ENCODE measurements at regions not wholly inside any gene's neighbourhood (a gene's known extent, or its start where the extent isn't known, plus 50 kb on each side); places are given as distances from the start of the nearest gene placed in this dataset.

GRCh38 chr2:204223046-204223445 is 286.5 kb downstream of the ICOS start:
- 86 to 93% methylated on average over 6 of the region's 6 CpGs for WGBS, 2 donors
- no peaks in the 10 kb centered on the region for H3K4me1 ChIP-seq
- H3K4me3 ChIP-seq, result no peak overlapping the region
- no peak overlapping the region for H3K27ac ChIP-seq
- H3K36me3 ChIP-seq, result no peaks in the 10 kb centered on the region
- DNase-seq (no peak), FAIRE-seq (no peak), ATAC-seq (no peak)
- intact Hi-C loops (cut with DNase I), result no loop called here
- H3K9me3 ChIP-seq, result no peaks in the 10 kb centered on the region
- TF ChIP-seq CTCF (IDR thresholded peaks at IDR 0.05), result no peak
- no peaks in the 10 kb centered on the region for H3K27me3 ChIP-seq

GRCh38 chr2:204223544-204223943 is 287.0 kb downstream of the ICOS start:
- Histone ChIP-seq H3K4me3 (no peak overlapping the region), H3K4me1 (no peaks in the 10 kb centered on the region), H3K9me3 (no peaks in the 10 kb centered on the region), H3K36me3 (no peaks in the 10 kb centered on the region), H3K27ac (no peak overlapping the region), H3K27me3 (no peaks in the 10 kb centered on the region)
- ATAC-seq, result no peak
- FAIRE-seq, result no peak
- intact Hi-C loops (cut with DNase I), result no loop called here
- WGBS, 2 donors, result 83 to 93% methylated on average over 9 of the region's 9 CpGs
- DNase-seq, result peak in 1 of 6 donors; percentile 52
- no peak for TF ChIP-seq CTCF (IDR thresholded peaks at IDR 0.05)

- FAIRE-seq (no peak), ATAC-seq (no peak), DNase-seq (no peak)
- H3K27me3 ChIP-seq, result peaks cover 0 to 4% (median 0%) of the 10 kb centered on the region in 4 donors
- no peaks in the 10 kb centered on the region for H3K9me3 ChIP-seq
- no peak for TF ChIP-seq CTCF (IDR thresholded peaks at IDR 0.05)
- intact Hi-C loops (cut with DNase I), result no loop called here
- no peak overlapping the region for H3K27ac ChIP-seq
- 37% methylated on average over 2 of the region's 2 CpGs for WGBS, 2 donors
- no peak overlapping the region for H3K4me3 ChIP-seq
- no peaks in the 10 kb centered on the region for H3K36me3 ChIP-seq
- H3K4me1 ChIP-seq, result no peaks in the 10 kb centered on the region
Measured at GRCh38 chr2:204225671-204226073, 289.1 kb downstream of the ICOS start.

- no peak overlapping the region for H3K4me3 ChIP-seq
- peaks cover 0 to 4% (median 0%) of the 10 kb centered on the region in 4 donors for H3K27me3 ChIP-seq
- no peaks in the 10 kb centered on the region for H3K9me3 ChIP-seq
- WGBS, 2 donors, result 30 to 31% methylated on average over 9 of the region's 9 CpGs
- FAIRE-seq (no peak), DNase-seq (no peak), ATAC-seq (peak in 2 of 4 donors; percentile 55 to 68)
- no peak overlapping the region for H3K27ac ChIP-seq
- no peak for TF ChIP-seq CTCF (IDR thresholded peaks at IDR 0.05)
- intact Hi-C loops (cut with DNase I), result no loop called here
- H3K4me1 ChIP-seq, result no peaks in the 10 kb centered on the region
- no peaks in the 10 kb centered on the region for H3K36me3 ChIP-seq
Measured at GRCh38 chr2:204226305-204226880, 289.8 kb downstream of the ICOS start.

GRCh38 chr2:204228169-204228886 is 291.8 kb downstream of the ICOS start:
- intact Hi-C loops (cut with DNase I), result no loop called here
- DNase-seq (no peak), ATAC-seq (no peak), FAIRE-seq (no peak)
- Histone ChIP-seq H3K27ac (no peak overlapping the region), H3K4me3 (no peak overlapping the region), H3K36me3 (no peaks in the 10 kb centered on the region), H3K9me3 (no peaks in the 10 kb centered on the region), H3K27me3 (peaks cover 0 to 4% (median 0%) of the 10 kb centered on the region in 4 donors), H3K4me1 (no peaks in the 10 kb centered on the region)
- WGBS, 2 donors, result 72 to 74% methylated on average over 8 of the region's 8 CpGs
- no peak for TF ChIP-seq CTCF (IDR thresholded peaks at IDR 0.05)

All from pancreas (tissue), 10 donors.